Loucy (cell line): ENCODE measurements at regions not wholly inside any gene's neighbourhood (a gene's known extent, or its start where the extent isn't known, plus 50 kb on each side); places are given as distances from the start of the nearest gene placed in this dataset.

Experiments
- H2AFZ ChIP-seq: fragments of 200-600 bp; sonication (generic); 2 replicates; pipeline ENCODE4 v1.6.0; 2016; ENCODE audit warnings: antibody characterized with exemption, mild to moderate bottlenecking, low read length, moderate library complexity
- H3F3A ChIP-seq: fragments of 200-600 bp; 2 replicates; pipeline ENCODE4 v1.6.0; 2016; ENCODE audit warnings: antibody characterized with exemption, low read depth, mild to moderate bottlenecking
- H3K27me3 ChIP-seq: fragments of 200-600 bp; sonication (generic); 2 replicates; pipeline ENCODE4 v1.6.1; 2014; ENCODE audit warnings: low read length, mild to moderate bottlenecking; ENCODE audit not compliant: insufficient read depth, poor library complexity, severe bottlenecking
- H3K36me3 ChIP-seq: fragments of 200-600 bp; sonication (generic); 2 replicates; pipeline ENCODE4 v1.6.1; 2016; ENCODE audit warnings: low read length; ENCODE audit not compliant: insufficient read depth
- H3K4me1 ChIP-seq: fragments of 200-600 bp; sonication (generic); 2 replicates; pipeline ENCODE4 v1.5.1; 2014; ENCODE audit warnings: low read length, mild to moderate bottlenecking; ENCODE audit not compliant: insufficient read depth, poor library complexity, severe bottlenecking
- H3K4me2 ChIP-seq: fragments of 200-600 bp; sonication (generic); 2 replicates; pipeline ENCODE4 v1.6.0; 2014; ENCODE audit warnings: antibody characterized with exemption, low read length, low read depth, mild to moderate bottlenecking; ENCODE audit not compliant: poor library complexity, severe bottlenecking
- H3K4me3 ChIP-seq: fragments of 200-600 bp; sonication (generic); 2 replicates; pipeline ENCODE4 v1.5.1; 2014; ENCODE audit warnings: low read length, mild to moderate bottlenecking, mixed read lengths; ENCODE audit not compliant: poor library complexity, severe bottlenecking
- H3K79me2 ChIP-seq: fragments of 200-600 bp; sonication (generic); 2 replicates; pipeline ENCODE4 v1.6.1; 2014; ENCODE audit warnings: low read length; ENCODE audit not compliant: insufficient read depth
- H3K9ac ChIP-seq: fragments of 200-600 bp; sonication (generic); 2 replicates; pipeline ENCODE4 v1.6.0; 2014; ENCODE audit warnings: mild to moderate bottlenecking, low read depth, low read length, moderate library complexity; ENCODE audit not compliant: poor library complexity, severe bottlenecking
- H3K9me2 ChIP-seq: fragments of 200-600 bp; sonication (generic); replicated peaks from 2 replicates; pipeline ENCODE4 v1.6.1; 2016; ENCODE audit warnings: low read depth, low read length, mixed read lengths
- H3K9me3 ChIP-seq: fragments of 200-600 bp; sonication (generic); 2 replicates; pipeline ENCODE4 v1.6.1; 2014; ENCODE audit warnings: mild to moderate bottlenecking, antibody characterized with exemption, low read length, low read depth; ENCODE audit not compliant: insufficient read depth
- H4K20me1 ChIP-seq: fragments of 200-600 bp; sonication (generic); 2 replicates; pipeline ENCODE4 v1.6.0; 2014; ENCODE audit warnings: antibody characterized with exemption, low read length, mild to moderate bottlenecking; ENCODE audit not compliant: insufficient read depth, poor library complexity, severe bottlenecking
- CTCF ChIP-seq: fragments of 200-600 bp; sonication (generic); conservative IDR thresholded peaks from 2 replicates; pipeline ENCODE4 v1.5.1; 2014; ENCODE audit warnings: mild to moderate bottlenecking, antibody characterized with exemption, low read length
- EZH2phosphoT487 ChIP-seq: fragments of 200-600 bp; IDR thresholded peaks from 2 replicates; pipeline ENCODE4 v1.6.1; 2018; ENCODE audit warnings: antibody characterized with exemption, mild to moderate bottlenecking, moderate library complexity, borderline replicate concordance

GRCh38 chr3:89787979-89788378, 680.6 kb downstream of the EPHA3 start:
- Histone ChIP-seq H3F3A (no peaks in the 10 kb centered on the region), H3K36me3 (no peaks in the 10 kb centered on the region), H3K79me2 (no peaks in the 10 kb centered on the region), H2AFZ (no peak overlapping the region), H3K4me2 (no peak overlapping the region), H3K4me1 (no peaks in the 10 kb centered on the region), H3K9me2 (no peaks in the 10 kb centered on the region), H4K20me1 (no peaks in the 10 kb centered on the region), H3K4me3 (no peak overlapping the region), H3K9ac (no peak overlapping the region), H3K27me3 (no peaks in the 10 kb centered on the region), H3K9me3 (no peaks in the 10 kb centered on the region)
- TF ChIP-seq EZH2phosphoT487 (no peak), CTCF (no peak)

GRCh38 chr3:89795506-89795905, 688.1 kb downstream of the EPHA3 start:
- Histone ChIP-seq H3K27me3 (no peaks in the 10 kb centered on the region), H4K20me1 (no peaks in the 10 kb centered on the region), H3K4me3 (no peak overlapping the region), H3K9me3 (no peaks in the 10 kb centered on the region), H3K4me1 (no peaks in the 10 kb centered on the region), H3K36me3 (no peaks in the 10 kb centered on the region), H3K9me2 (no peaks in the 10 kb centered on the region), H3K9ac (no peak overlapping the region), H3F3A (no peaks in the 10 kb centered on the region), H2AFZ (no peak overlapping the region), H3K79me2 (no peaks in the 10 kb centered on the region), H3K4me2 (no peak overlapping the region)
- TF ChIP-seq CTCF = no peak
- TF ChIP-seq EZH2phosphoT487 = no peak

DNA sequence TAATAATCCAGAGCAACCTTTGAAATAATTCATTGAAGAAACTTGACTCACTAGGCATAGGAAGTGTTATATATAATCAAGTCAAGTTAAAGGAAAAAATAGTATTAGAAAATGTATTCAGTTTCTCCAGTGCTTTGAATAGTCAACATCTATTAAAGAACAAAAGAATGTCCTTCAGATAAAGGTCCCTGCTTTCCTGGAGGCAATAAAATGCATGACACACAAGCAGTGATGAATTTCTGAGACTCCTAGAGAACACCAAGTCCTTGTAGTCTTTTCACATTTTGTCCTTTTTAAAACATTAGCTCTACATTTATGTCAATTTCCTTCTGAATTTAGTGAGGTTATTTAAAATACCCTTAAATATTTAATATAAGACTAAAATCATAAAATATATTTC, 695.5 kb downstream of the EPHA3 start:
- no peaks in the 10 kb centered on the region for H3K79me2 ChIP-seq
- no peaks in the 10 kb centered on the region for H3K9me3 ChIP-seq
- no peaks in the 10 kb centered on the region for H4K20me1 ChIP-seq
- H2AFZ ChIP-seq = no peak overlapping the region
- no peaks in the 10 kb centered on the region for H3K36me3 ChIP-seq
- no peaks in the 10 kb centered on the region for H3F3A ChIP-seq
- TF ChIP-seq CTCF = no peak
- no peaks in the 10 kb centered on the region for H3K27me3 ChIP-seq
- no peak overlapping the region for H3K4me3 ChIP-seq
- H3K4me1 ChIP-seq = no peaks in the 10 kb centered on the region
- no peak overlapping the region for H3K9ac ChIP-seq
- H3K4me2 ChIP-seq = no peak overlapping the region
- H3K9me2 ChIP-seq = no peaks in the 10 kb centered on the region
